Endothelial cell of umbilical vein (primary cell): ENCODE measurements at regions not wholly inside any gene's neighbourhood (a gene's known extent, or its start where the extent isn't known, plus 50 kb on each side); places are given as distances from the start of the nearest gene placed in this dataset.

Experiments
- BruUV-seq: library from RNA; stranded (reverse); fragments of 400-500 nt; replicated peaks from 2 replicates; lab custom pipeline; 2021; lab: Mats Ljungman, UMichigan
- CTCF ChIA-PET: fragments of 300-600, 350-600 bp; sonication (Branson Sonifier 250); formaldehyde crosslinking; loops from one replicate; lab custom pipeline; 2021; ENCODE audit warnings: antibody characterized with exemption, inconsistent platforms; lab: Charles Lee
- POLR2A ChIA-PET: fragments of 300-600, 350-600 bp; sonication (Branson Sonifier 250); formaldehyde crosslinking; loops from one replicate; lab custom pipeline; 2021; ENCODE audit warnings: antibody characterized with exemption, inconsistent platforms; lab: Charles Lee
- DNase-seq: peaks from one replicate; pipeline ENCODE4 v3.0.0-alpha.2; 2011; ENCODE audit warnings: low read depth, low spot score
- FAIRE-seq: peaks from 2 replicates; lab custom pipeline; 2011; peaks lifted over from hg19 to GRCh38; lab: Jason Lieb, UNC
- H2AFZ ChIP-seq: 2 replicates; pipeline ENCODE4 v1.6.0; 2012; ENCODE audit warnings: low read depth, low read length, control low read depth, inconsistent platforms
- H3K27ac ChIP-seq: 2 replicates; pipeline ENCODE4 v1.5.1; 2011; ENCODE audit warnings: low read depth, mild to moderate bottlenecking, control low read depth, low read length, moderate library complexity; ENCODE audit not compliant: insufficient read depth
- H3K27me3 ChIP-seq, 2 experiments: 2 replicates each; pipeline versions ENCODE4 v1.6.0 to v1.6.1; 2011; ENCODE audit warnings: low read length in 2 of 2, mixed read lengths in 1 of 2; ENCODE audit not compliant: control insufficient read depth in 2 of 2, insufficient read depth in 2 of 2
- H3K36me3 ChIP-seq, 2 experiments: 2 replicates in 1 of 2; 3 replicates in 1 of 2; pipeline ENCODE4 v1.5.1; 2011; ENCODE audit warnings: low read length in 2 of 2, mild to moderate bottlenecking in 1 of 2, moderate library complexity in 1 of 2; ENCODE audit not compliant: control insufficient read depth in 2 of 2, insufficient read depth in 2 of 2; ENCODE audit errors: extremely low read depth in 1 of 2
- H3K4me1 ChIP-seq: 3 replicates; pipeline ENCODE4 v1.5.1; 2011; ENCODE audit warnings: mild to moderate bottlenecking, low read length; ENCODE audit not compliant: control insufficient read depth, insufficient read depth; ENCODE audit errors: extremely low read depth
- H3K4me2 ChIP-seq: 2 replicates; pipeline ENCODE4 v1.6.1; 2011; ENCODE audit warnings: low read length, control low read depth, mixed read lengths; ENCODE audit not compliant: insufficient read depth
- H3K4me3 ChIP-seq, 3 experiments: fragments of 200-600 bp in 1 of 3; sonication (generic), shearing (Covaris generic) in 1 of 3; replicated peaks in 1 of 3; 2 replicates each; pipeline ENCODE4 v1.5.1; 2011 to 2016; ENCODE audit warnings: control low read depth in 3 of 3, low read length in 3 of 3, mild to moderate bottlenecking in 2 of 3, inconsistent platforms in 1 of 3, low read depth in 1 of 3, moderate library complexity in 1 of 3; ENCODE audit not compliant: insufficient read depth in 1 of 3
- H3K79me2 ChIP-seq: 2 replicates; pipeline ENCODE4 v1.6.0; 2012; ENCODE audit warnings: low read length, inconsistent platforms; ENCODE audit not compliant: control insufficient read depth, insufficient read depth
- H3K9ac ChIP-seq: replicated peaks from 2 replicates; pipeline ENCODE3; 2011; ENCODE audit warnings: low read length, control low read depth; ENCODE audit not compliant: insufficient read depth; ENCODE audit errors: extremely low read depth
- H3K9me1 ChIP-seq: replicated peaks from 3 replicates; pipeline ENCODE4 v1.6.0; 2011; ENCODE audit warnings: mild to moderate bottlenecking, low read length; ENCODE audit not compliant: control insufficient read depth, insufficient read depth; ENCODE audit errors: extremely low read depth
- H3K9me3 ChIP-seq: replicated peaks from 2 replicates; pipeline ENCODE4 v1.5.1; 2012; ENCODE audit warnings: low read length, inconsistent platforms; ENCODE audit not compliant: control insufficient read depth, insufficient read depth
- H4K20me1 ChIP-seq: replicated peaks from 2 replicates; pipeline ENCODE3; 2011; ENCODE audit warnings: mild to moderate bottlenecking, low read length; ENCODE audit not compliant: control insufficient read depth, insufficient read depth; ENCODE audit errors: extremely low read depth
- EZH2 ChIP-seq: IDR thresholded peaks from 2 replicates; pipeline ENCODE4 v1.6.1; 2012; ENCODE audit warnings: borderline replicate concordance, low read depth, mild to moderate bottlenecking, moderate library complexity, low read length, inconsistent platforms; ENCODE audit not compliant: severe bottlenecking
- FOS ChIP-seq: IDR thresholded peaks from 2 replicates; pipeline ENCODE4 v1.6.1; 2011; ENCODE audit warnings: mild to moderate bottlenecking, low read length, moderate library complexity, borderline replicate concordance; ENCODE audit not compliant: insufficient read depth
- GATA2 ChIP-seq: IDR thresholded peaks from 2 replicates; pipeline ENCODE4 v1.7.0; 2011; ENCODE audit warnings: low read depth, mild to moderate bottlenecking, moderate library complexity, mixed read lengths, low read length; ENCODE audit not compliant: insufficient read length, insufficient read depth
- JUN ChIP-seq: IDR thresholded peaks from 2 replicates; pipeline ENCODE4 v1.6.1; 2011; ENCODE audit warnings: borderline replicate concordance, low read depth; ENCODE audit not compliant: insufficient read length, insufficient read depth
- MAX ChIP-seq: IDR thresholded peaks from 2 replicates; pipeline ENCODE4 v1.6.1; 2011; ENCODE audit not compliant: insufficient read depth, insufficient read length
- MYC ChIP-seq: IDR thresholded peaks from one replicate; pipeline ENCODE4 v1.6.1; 2011; ENCODE audit warnings: mild to moderate bottlenecking, low read depth, low read length
- POLR2A ChIP-seq: IDR thresholded peaks from 2 replicates; pipeline ENCODE4 v1.6.1; 2012; ENCODE audit warnings: low read depth, mild to moderate bottlenecking, control low read depth, low read length
- POLR2AphosphoS5 ChIP-seq: IDR thresholded peaks from 2 replicates; pipeline ENCODE4 v1.6.1; 2012; ENCODE audit warnings: low read depth, mild to moderate bottlenecking, control low read depth, low read length, moderate library complexity; ENCODE audit not compliant: insufficient read depth
- dilution Hi-C: fragments of 300-500 bp; cut with MboI; formaldehyde crosslinking; loops from one replicate; pipeline ENCODE4 v1.15.0; 2019; ENCODE audit warnings: low sequenced_read_pairs; ENCODE audit not compliant: extremely low pct_ligation_motif_present
- intact Hi-C: fragments of 100-400 bp; cut with micrococcal nuclease; formaldehyde crosslinking; loops from one replicate; pipeline ENCODE4 v1.10.0; 2022
- TF ChIP-seq, protein P1 (sequence below), 2 donors: IDR thresholded peaks; 1 replicate in 1 of 2; 2 replicates in 1 of 2; pipeline ENCODE4 v1.5.1; 2011; ENCODE audit warnings: low read length in 2 of 2, mild to moderate bottlenecking in 2 of 2, moderate library complexity in 2 of 2, control low read depth in 1 of 2, inconsistent platforms in 1 of 2, low read depth in 1 of 2; ENCODE audit not compliant: insufficient read depth in 1 of 2; ENCODE audit errors: extremely low read depth in 1 of 2

DNA sequence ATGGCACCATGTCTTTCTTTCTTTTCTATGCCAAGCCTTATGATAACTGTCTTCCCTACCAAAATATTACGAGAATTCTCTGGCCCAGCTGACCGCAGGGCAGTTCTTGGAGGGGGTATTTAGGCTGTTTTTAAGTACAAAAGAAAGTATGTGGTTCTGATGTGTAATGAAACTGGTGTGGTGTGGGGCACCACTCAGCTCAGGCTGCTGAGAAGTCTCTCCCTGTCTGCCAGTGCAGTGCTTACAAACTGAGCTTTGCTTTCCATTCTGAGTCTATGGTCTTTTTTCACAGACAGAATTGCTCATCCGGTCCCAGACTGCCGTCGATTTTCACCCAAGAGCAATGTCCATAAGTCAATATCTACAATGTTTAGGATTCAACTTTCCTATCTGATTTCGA lies 847.6 kb downstream of the NTRK3 start:
- no peak overlapping the region for H2AFZ ChIP-seq
- FAIRE-seq (no peak), DNase-seq (no peak)
- H3K27me3 ChIP-seq, result no peaks in the 10 kb centered on the region
- H3K79me2 ChIP-seq, result no peaks in the 10 kb centered on the region
- CTCF ChIA-PET, result no interaction called here
- no peaks in the 10 kb centered on the region for H3K9me3 ChIP-seq
- no peaks in the 10 kb centered on the region for H4K20me1 ChIP-seq
- TF ChIP-seq POLR2A (no peak), POLR2AphosphoS5 (no peak), FOS (no peak), MAX (no peak), JUN (no peak), GATA2 (no peak), MYC (no peak), EZH2 (no peak)
- TF ChIP-seq, protein P1, sequence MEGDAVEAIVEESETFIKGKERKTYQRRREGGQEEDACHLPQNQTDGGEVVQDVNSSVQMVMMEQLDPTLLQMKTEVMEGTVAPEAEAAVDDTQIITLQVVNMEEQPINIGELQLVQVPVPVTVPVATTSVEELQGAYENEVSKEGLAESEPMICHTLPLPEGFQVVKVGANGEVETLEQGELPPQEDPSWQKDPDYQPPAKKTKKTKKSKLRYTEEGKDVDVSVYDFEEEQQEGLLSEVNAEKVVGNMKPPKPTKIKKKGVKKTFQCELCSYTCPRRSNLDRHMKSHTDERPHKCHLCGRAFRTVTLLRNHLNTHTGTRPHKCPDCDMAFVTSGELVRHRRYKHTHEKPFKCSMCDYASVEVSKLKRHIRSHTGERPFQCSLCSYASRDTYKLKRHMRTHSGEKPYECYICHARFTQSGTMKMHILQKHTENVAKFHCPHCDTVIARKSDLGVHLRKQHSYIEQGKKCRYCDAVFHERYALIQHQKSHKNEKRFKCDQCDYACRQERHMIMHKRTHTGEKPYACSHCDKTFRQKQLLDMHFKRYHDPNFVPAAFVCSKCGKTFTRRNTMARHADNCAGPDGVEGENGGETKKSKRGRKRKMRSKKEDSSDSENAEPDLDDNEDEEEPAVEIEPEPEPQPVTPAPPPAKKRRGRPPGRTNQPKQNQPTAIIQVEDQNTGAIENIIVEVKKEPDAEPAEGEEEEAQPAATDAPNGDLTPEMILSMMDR (IDR thresholded peaks at IDR 0.05; ENCODE audit: extremely low read depth in 1 of 2, insufficient read depth in 1 of 2, low read depth in 1 of 2, low read length in 2 of 2), result no peak
- no peaks in the 10 kb centered on the region for H3K4me1 ChIP-seq
- H3K9ac ChIP-seq, result no peak overlapping the region
- BruUV-seq, result no TSS peak
- no peak overlapping the region for H3K27ac ChIP-seq
- no peaks in the 10 kb centered on the region for H3K9me1 ChIP-seq
- intact Hi-C loops (no loop called here), dilution Hi-C loops (no loop called here)
- no peak overlapping the region for H3K4me2 ChIP-seq
- H3K4me3 ChIP-seq, result no peak overlapping the region
- POLR2A ChIA-PET, result no interaction called here
- H3K36me3 ChIP-seq, result no peaks in the 10 kb centered on the region
